K562 (cell line): ENCODE measurements at regions not wholly inside any gene's neighbourhood (a gene's known extent, or its start where the extent isn't known, plus 50 kb on each side); places are given as distances from the start of the nearest gene placed in this dataset.

Experiments
- USF1 ChIP-seq: sonication (generic); formaldehyde crosslinking; IDR thresholded peaks from 2 replicates; pipeline ENCODE4 v1.9.0; 2022; ENCODE audit warnings: mild to moderate bottlenecking, missing genetic modification reagents
- TF ChIP-seq, protein P1 (sequence below): fragments of 450-650 bp; IDR thresholded peaks from 2 replicates; pipeline ENCODE4 v1.6.1; 2016; ENCODE audit warnings: mild to moderate bottlenecking, moderate library complexity

GRCh38 chr17:72354071-72354470 is 233.3 kb downstream of the SOX9 start (continued):
- TF ChIP-seq, protein P1, sequence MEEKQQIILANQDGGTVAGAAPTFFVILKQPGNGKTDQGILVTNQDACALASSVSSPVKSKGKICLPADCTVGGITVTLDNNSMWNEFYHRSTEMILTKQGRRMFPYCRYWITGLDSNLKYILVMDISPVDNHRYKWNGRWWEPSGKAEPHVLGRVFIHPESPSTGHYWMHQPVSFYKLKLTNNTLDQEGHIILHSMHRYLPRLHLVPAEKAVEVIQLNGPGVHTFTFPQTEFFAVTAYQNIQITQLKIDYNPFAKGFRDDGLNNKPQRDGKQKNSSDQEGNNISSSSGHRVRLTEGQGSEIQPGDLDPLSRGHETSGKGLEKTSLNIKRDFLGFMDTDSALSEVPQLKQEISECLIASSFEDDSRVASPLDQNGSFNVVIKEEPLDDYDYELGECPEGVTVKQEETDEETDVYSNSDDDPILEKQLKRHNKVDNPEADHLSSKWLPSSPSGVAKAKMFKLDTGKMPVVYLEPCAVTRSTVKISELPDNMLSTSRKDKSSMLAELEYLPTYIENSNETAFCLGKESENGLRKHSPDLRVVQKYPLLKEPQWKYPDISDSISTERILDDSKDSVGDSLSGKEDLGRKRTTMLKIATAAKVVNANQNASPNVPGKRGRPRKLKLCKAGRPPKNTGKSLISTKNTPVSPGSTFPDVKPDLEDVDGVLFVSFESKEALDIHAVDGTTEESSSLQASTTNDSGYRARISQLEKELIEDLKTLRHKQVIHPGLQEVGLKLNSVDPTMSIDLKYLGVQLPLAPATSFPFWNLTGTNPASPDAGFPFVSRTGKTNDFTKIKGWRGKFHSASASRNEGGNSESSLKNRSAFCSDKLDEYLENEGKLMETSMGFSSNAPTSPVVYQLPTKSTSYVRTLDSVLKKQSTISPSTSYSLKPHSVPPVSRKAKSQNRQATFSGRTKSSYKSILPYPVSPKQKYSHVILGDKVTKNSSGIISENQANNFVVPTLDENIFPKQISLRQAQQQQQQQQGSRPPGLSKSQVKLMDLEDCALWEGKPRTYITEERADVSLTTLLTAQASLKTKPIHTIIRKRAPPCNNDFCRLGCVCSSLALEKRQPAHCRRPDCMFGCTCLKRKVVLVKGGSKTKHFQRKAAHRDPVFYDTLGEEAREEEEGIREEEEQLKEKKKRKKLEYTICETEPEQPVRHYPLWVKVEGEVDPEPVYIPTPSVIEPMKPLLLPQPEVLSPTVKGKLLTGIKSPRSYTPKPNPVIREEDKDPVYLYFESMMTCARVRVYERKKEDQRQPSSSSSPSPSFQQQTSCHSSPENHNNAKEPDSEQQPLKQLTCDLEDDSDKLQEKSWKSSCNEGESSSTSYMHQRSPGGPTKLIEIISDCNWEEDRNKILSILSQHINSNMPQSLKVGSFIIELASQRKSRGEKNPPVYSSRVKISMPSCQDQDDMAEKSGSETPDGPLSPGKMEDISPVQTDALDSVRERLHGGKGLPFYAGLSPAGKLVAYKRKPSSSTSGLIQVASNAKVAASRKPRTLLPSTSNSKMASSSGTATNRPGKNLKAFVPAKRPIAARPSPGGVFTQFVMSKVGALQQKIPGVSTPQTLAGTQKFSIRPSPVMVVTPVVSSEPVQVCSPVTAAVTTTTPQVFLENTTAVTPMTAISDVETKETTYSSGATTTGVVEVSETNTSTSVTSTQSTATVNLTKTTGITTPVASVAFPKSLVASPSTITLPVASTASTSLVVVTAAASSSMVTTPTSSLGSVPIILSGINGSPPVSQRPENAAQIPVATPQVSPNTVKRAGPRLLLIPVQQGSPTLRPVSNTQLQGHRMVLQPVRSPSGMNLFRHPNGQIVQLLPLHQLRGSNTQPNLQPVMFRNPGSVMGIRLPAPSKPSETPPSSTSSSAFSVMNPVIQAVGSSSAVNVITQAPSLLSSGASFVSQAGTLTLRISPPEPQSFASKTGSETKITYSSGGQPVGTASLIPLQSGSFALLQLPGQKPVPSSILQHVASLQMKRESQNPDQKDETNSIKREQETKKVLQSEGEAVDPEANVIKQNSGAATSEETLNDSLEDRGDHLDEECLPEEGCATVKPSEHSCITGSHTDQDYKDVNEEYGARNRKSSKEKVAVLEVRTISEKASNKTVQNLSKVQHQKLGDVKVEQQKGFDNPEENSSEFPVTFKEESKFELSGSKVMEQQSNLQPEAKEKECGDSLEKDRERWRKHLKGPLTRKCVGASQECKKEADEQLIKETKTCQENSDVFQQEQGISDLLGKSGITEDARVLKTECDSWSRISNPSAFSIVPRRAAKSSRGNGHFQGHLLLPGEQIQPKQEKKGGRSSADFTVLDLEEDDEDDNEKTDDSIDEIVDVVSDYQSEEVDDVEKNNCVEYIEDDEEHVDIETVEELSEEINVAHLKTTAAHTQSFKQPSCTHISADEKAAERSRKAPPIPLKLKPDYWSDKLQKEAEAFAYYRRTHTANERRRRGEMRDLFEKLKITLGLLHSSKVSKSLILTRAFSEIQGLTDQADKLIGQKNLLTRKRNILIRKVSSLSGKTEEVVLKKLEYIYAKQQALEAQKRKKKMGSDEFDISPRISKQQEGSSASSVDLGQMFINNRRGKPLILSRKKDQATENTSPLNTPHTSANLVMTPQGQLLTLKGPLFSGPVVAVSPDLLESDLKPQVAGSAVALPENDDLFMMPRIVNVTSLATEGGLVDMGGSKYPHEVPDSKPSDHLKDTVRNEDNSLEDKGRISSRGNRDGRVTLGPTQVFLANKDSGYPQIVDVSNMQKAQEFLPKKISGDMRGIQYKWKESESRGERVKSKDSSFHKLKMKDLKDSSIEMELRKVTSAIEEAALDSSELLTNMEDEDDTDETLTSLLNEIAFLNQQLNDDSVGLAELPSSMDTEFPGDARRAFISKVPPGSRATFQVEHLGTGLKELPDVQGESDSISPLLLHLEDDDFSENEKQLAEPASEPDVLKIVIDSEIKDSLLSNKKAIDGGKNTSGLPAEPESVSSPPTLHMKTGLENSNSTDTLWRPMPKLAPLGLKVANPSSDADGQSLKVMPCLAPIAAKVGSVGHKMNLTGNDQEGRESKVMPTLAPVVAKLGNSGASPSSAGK = no peak
- TF ChIP-seq USF1 (CRISPR knock-in tag) = no peak
